ENCODE measurements at regions not wholly inside any gene's neighbourhood (a gene's known extent, or its start where the extent isn't known, plus 50 kb on each side); places are given as distances from the start of the nearest gene placed in this dataset.
A peak's percentile ranks its signal among the peaks of the same experiment; 100 is the strongest.

DNA sequence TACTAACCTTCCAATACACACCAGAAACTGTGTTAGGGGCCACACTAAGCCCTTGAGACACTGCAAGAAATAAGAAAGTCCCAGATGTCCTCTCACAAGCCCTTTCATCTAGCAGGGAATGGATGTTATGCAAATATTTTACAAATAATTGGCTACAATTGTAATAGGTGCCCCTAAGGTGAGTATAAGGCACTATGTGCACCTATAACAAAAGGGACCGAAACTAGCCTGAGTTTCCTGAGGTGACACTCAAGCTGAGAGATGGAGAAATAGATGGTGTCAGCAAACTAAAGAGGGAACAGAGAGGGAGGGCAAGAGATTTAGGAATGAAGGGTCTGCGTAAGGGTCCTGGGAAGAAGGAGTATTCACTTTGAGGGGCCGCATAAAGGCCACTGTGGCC, 212.6 kb downstream of the TTC8 start:
- 92 to 100% (median 96%) methylated on average over 3 of the region's 3 CpGs for WGBS, 5 donors
- TF ChIP-seq, protein P1, sequence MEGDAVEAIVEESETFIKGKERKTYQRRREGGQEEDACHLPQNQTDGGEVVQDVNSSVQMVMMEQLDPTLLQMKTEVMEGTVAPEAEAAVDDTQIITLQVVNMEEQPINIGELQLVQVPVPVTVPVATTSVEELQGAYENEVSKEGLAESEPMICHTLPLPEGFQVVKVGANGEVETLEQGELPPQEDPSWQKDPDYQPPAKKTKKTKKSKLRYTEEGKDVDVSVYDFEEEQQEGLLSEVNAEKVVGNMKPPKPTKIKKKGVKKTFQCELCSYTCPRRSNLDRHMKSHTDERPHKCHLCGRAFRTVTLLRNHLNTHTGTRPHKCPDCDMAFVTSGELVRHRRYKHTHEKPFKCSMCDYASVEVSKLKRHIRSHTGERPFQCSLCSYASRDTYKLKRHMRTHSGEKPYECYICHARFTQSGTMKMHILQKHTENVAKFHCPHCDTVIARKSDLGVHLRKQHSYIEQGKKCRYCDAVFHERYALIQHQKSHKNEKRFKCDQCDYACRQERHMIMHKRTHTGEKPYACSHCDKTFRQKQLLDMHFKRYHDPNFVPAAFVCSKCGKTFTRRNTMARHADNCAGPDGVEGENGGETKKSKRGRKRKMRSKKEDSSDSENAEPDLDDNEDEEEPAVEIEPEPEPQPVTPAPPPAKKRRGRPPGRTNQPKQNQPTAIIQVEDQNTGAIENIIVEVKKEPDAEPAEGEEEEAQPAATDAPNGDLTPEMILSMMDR (IDR thresholded peaks at IDR 0.05 in 8 of 11, conservative IDR thresholded peaks at IDR 0.05 in 3 of 11): no peak
- TF ChIP-seq POLR2AphosphoS5 (IDR thresholded peaks at IDR 0.05) (no peak), POLR2A (IDR thresholded peaks at IDR 0.05) (no peak)
- Histone ChIP-seq H3K27me3 (replicated peaks in 1 of 7) (peaks cover 0 to 26% (median 0%) of the 10 kb centered on the region in 7 donors), H3K27ac (no peak overlapping the region), H3K4me1 (peaks cover 0 to 21% (median 15%) of the 10 kb centered on the region in 6 donors), H3K9me3 (peaks cover 0 to under 1% (median 0%) of the 10 kb centered on the region in 8 donors), H3K4me3 (no peak overlapping the region), H3K36me3 (no peaks in the 10 kb centered on the region)
- intact Hi-C loops (cut with DNase I; ENCODE audit: low total_unique reads): loop anchor here (5.0 kb wide), 1 partner anchor 880 kb away; no protein-coding TSS in a partner anchor
- no peak for DNase-seq

DNA sequence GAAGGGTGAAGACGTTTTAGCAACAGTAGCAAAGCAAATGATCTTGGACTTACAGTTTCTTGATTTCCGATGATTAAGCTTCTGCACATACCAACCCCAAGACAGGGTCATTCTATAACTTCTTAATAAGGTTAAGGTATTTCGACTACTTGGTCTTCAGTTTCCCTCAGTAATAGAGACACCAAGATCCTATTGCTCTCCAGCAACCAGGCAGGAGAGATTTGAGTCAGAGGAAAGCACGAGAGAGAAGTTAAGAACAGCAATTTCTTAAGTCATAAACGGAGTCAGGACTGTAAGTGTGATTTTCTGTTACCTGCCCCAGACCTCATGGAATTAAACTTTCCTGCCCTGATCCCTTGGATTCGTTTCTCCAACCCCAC, 215.6 kb downstream of the TTC8 start:
- no peak for DNase-seq
- WGBS, 5 donors: 32 to 41% (median 34%) methylated on average over 6 of the region's 6 CpGs
- intact Hi-C loops (cut with DNase I; ENCODE audit: low total_unique reads): no loop called here
- TF ChIP-seq, protein P1 (IDR thresholded peaks at IDR 0.05 in 8 of 11, conservative IDR thresholded peaks at IDR 0.05 in 3 of 11): no peak
- TF ChIP-seq POLR2A (IDR thresholded peaks at IDR 0.05): no peak
- TF ChIP-seq POLR2AphosphoS5 (IDR thresholded peaks at IDR 0.05): no peak
- peak overlapping the region in 3 of 8 donors; percentile 26 to 67 (median 36) for H3K4me3 ChIP-seq
- peaks cover 0 to 21% (median 15%) of the 10 kb centered on the region in 6 donors for H3K4me1 ChIP-seq
- H3K27ac ChIP-seq: peak overlapping the region in 1 of 8 donors; percentile 69
- H3K9me3 ChIP-seq: peaks cover 0 to 7% (median 0%) of the 10 kb centered on the region in 8 donors
- peaks cover 0 to 26% (median 0%) of the 10 kb centered on the region in 7 donors for H3K27me3 ChIP-seq (replicated peaks in 1 of 7)
- no peaks in the 10 kb centered on the region for H3K36me3 ChIP-seq

DNA sequence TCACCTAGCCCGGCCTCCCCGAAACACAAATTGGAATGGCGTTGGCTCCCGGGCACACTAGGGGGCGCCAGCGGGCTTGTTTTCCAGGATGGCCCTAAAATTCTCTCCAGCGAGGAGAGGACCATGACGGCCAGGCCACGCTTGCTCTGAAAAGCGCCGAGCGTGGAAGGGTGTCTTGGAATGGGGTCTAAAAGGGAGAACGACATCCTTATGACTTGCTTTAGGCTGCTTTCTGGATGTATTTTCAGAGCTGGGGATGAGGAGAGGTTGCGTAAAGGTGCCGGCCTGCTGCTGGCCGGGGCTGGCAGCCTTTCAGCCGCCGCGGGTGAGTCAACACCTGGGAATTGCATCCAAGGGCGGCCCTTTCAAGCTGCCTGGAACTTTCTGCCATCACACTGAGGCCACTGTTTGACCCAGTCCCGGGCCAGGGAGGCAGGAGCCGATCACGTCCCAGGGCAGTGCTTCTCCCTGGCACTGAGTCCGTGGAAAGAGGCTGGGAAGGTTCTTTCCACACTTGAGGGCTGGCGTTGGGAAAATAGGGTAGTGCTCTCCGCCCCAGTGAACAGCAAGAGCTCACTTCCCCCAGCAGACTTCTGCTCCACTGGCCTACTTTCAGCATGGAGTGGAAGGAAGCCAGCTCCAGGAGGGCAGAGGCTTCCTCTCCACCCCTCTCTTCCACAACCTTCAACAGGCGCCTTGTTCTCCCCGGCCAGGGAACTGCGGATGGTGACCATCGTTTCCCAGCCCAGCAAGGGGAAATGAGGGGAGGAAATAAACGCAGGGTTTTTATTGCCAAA, 216.2 kb downstream of the TTC8 start:
- Histone ChIP-seq H3K27ac (peak overlapping the region in 7 of 8 donors; percentile 15 to 81 (median 60)), H3K27me3 (replicated peaks in 1 of 7) (peaks cover 0 to 22% (median 0%) of the 10 kb centered on the region in 7 donors), H3K9me3 (peaks cover 0 to 7% (median 0%) of the 10 kb centered on the region in 8 donors), H3K4me1 (peaks cover 0 to 21% (median 15%) of the 10 kb centered on the region in 6 donors), H3K36me3 (no peaks in the 10 kb centered on the region), H3K4me3 (peak overlapping the region; percentile 0 to 67 (median 36))
- DNase-seq: peak; percentile 93
- intact Hi-C loops (cut with DNase I; ENCODE audit: low total_unique reads): no loop called here
- 3 to 6% (median 4%) methylated on average over 26 to 31 of the region's 31 CpGs for WGBS, 5 donors
- TF ChIP-seq POLR2AphosphoS5 (IDR thresholded peaks at IDR 0.05): peak in 1 of 3 donors; percentile 35
- no peak for TF ChIP-seq POLR2A (IDR thresholded peaks at IDR 0.05)
- TF ChIP-seq, protein P1 (IDR thresholded peaks at IDR 0.05 in 8 of 11, conservative IDR thresholded peaks at IDR 0.05 in 3 of 11): peak; percentile 72 to 92 (median 87)

DNA sequence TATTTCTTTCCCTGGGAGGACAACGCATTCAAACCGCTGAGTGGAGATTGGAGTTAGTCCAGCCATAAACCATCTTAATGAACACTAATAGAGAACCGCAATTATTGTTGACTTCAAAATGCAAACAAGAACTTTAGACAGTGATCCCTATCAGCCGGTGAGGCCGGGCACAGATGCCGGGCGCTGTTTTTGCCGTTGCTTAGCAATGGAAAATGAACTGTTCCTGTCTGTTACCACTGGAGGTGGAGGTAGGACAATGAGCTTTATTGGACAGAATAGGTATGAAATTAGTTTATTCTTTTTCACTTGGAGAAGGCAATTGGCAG, 216.8 kb downstream of the TTC8 start:
- H3K4me1 ChIP-seq: peaks cover 0 to 21% (median 15%) of the 10 kb centered on the region in 6 donors
- peaks cover 0 to 7% (median 0%) of the 10 kb centered on the region in 8 donors for H3K9me3 ChIP-seq
- H3K27ac ChIP-seq: peak overlapping the region in 5 of 8 donors; percentile 15 to 81 (median 68)
- peaks cover 0 to 17% (median 0%) of the 10 kb centered on the region in 7 donors for H3K27me3 ChIP-seq (replicated peaks in 1 of 7)
- intact Hi-C loops (cut with DNase I; ENCODE audit: low total_unique reads): no loop called here
- peak overlapping the region in 4 of 8 donors; percentile 36 to 67 (median 40) for H3K4me3 ChIP-seq
- no peaks in the 10 kb centered on the region for H3K36me3 ChIP-seq
- 16 to 27% (median 19%) methylated on average over 8 of the region's 8 CpGs for WGBS, 5 donors
- DNase-seq: no peak
- TF ChIP-seq, protein P1 (IDR thresholded peaks at IDR 0.05 in 8 of 11, conservative IDR thresholded peaks at IDR 0.05 in 3 of 11): no peak
- TF ChIP-seq POLR2AphosphoS5 (IDR thresholded peaks at IDR 0.05) (no peak), POLR2A (IDR thresholded peaks at IDR 0.05) (no peak)
